Stomach smooth muscle (tissue), 2 donors: ENCODE measurements at regions not wholly inside any gene's neighbourhood (a gene's known extent, or its start where the extent isn't known, plus 50 kb on each side); places are given as distances from the start of the nearest gene placed in this dataset.
A peak's percentile ranks its signal among the peaks of the same experiment; 100 is the strongest.

ENCODE experiments used
- H3K27ac ChIP-seq: one replicate; pipeline ENCODE4 v1.7.0; 2013; ENCODE audit warnings: mild to moderate bottlenecking, low read length, inconsistent platforms
- H3K27me3 ChIP-seq, 2 donors: one replicate each; pipeline ENCODE4 v1.7.0; 2013; ENCODE audit warnings: low read length in 2 of 2; ENCODE audit not compliant: insufficient read depth in 2 of 2, control insufficient read depth in 1 of 2
- H3K36me3 ChIP-seq, 2 donors: one replicate each; pipeline ENCODE4 v1.7.0; 2013; ENCODE audit warnings: low read length in 2 of 2; ENCODE audit not compliant: control insufficient read depth in 2 of 2, insufficient read depth in 2 of 2
- H3K4me1 ChIP-seq: one replicate; pipeline ENCODE4 v1.7.0; 2013; ENCODE audit warnings: low read length; ENCODE audit not compliant: control insufficient read depth, insufficient read depth
- H3K4me3 ChIP-seq, 2 donors: one replicate each; pipeline ENCODE4 v1.7.0; 2013; ENCODE audit warnings: low read length in 2 of 2
- H3K9ac ChIP-seq, 2 donors: one replicate each; pipeline ENCODE4 v1.7.0; 2013; ENCODE audit warnings: low read length in 2 of 2, mild to moderate bottlenecking in 1 of 2
- H3K9me3 ChIP-seq, 2 donors: one replicate each; pipeline ENCODE4 v1.7.0; 2013; ENCODE audit warnings: low read length in 2 of 2; ENCODE audit not compliant: control insufficient read depth in 2 of 2
- donor health status: healthy.
- donor health status: Pancreatic carcinoma.

- H3K27ac ChIP-seq = peak overlapping the region; percentile 42
- H3K36me3 ChIP-seq = no peaks in the 10 kb centered on the region
- peaks cover 11% of the 10 kb centered on the region for H3K4me1 ChIP-seq
- H3K27me3 ChIP-seq = no peaks in the 10 kb centered on the region
- H3K4me3 ChIP-seq = no peak overlapping the region
- H3K9me3 ChIP-seq = no peaks in the 10 kb centered on the region
- H3K9ac ChIP-seq = no peak overlapping the region
These were observed 389.7 kb downstream of the SPRY1 start for GRCh38 chr4:123786163-123786915.

GRCh38 chr4:123786920-123787319 lies 390.3 kb downstream of the SPRY1 start:
- H3K4me3 ChIP-seq = no peak overlapping the region
- no peak overlapping the region for H3K9ac ChIP-seq
- no peaks in the 10 kb centered on the region for H3K36me3 ChIP-seq
- H3K27me3 ChIP-seq = no peaks in the 10 kb centered on the region
- no peaks in the 10 kb centered on the region for H3K9me3 ChIP-seq
- H3K27ac ChIP-seq = peak overlapping the region; percentile 42
- peaks cover 11% of the 10 kb centered on the region for H3K4me1 ChIP-seq

GRCh38 chr4:123787512-123788080 lies 391.0 kb downstream of the SPRY1 start:
- Histone ChIP-seq H3K4me3 (no peak overlapping the region), H3K9ac (no peak overlapping the region), H3K9me3 (no peaks in the 10 kb centered on the region), H3K27me3 (no peaks in the 10 kb centered on the region), H3K36me3 (no peaks in the 10 kb centered on the region), H3K27ac (peak overlapping the region; percentile 18), H3K4me1 (peaks cover 11% of the 10 kb centered on the region)

- Histone ChIP-seq H3K9me3 (no peaks in the 10 kb centered on the region), H3K4me3 (no peak overlapping the region), H3K27me3 (no peaks in the 10 kb centered on the region), H3K9ac (no peak overlapping the region), H3K4me1 (peaks cover 11% of the 10 kb centered on the region), H3K36me3 (no peaks in the 10 kb centered on the region), H3K27ac (no peak overlapping the region)
These were observed 392.0 kb downstream of the SPRY1 start for GRCh38 chr4:123788577-123788976.

GRCh38 chr4:123790681-123791080 lies 394.1 kb downstream of the SPRY1 start:
- no peaks in the 10 kb centered on the region for H3K36me3 ChIP-seq
- H3K27me3 ChIP-seq = no peaks in the 10 kb centered on the region
- H3K9ac ChIP-seq = no peak overlapping the region
- H3K4me1 ChIP-seq = peaks cover 7% of the 10 kb centered on the region
- H3K4me3 ChIP-seq = no peak overlapping the region
- H3K27ac ChIP-seq = no peak overlapping the region
- no peaks in the 10 kb centered on the region for H3K9me3 ChIP-seq

- Histone ChIP-seq H3K4me3 (no peak overlapping the region), H3K9me3 (peaks cover 0 to 3% of the 10 kb centered on the region in 2 donors), H3K27me3 (no peaks in the 10 kb centered on the region), H3K27ac (no peak overlapping the region), H3K4me1 (peaks cover 4% of the 10 kb centered on the region), H3K9ac (no peak overlapping the region), H3K36me3 (no peaks in the 10 kb centered on the region)
These were observed 405.6 kb downstream of the SPRY1 start for GRCh38 chr4:123802082-123802645.

GRCh38 chr4:123802933-123803332 lies 406.3 kb downstream of the SPRY1 start:
- Histone ChIP-seq H3K27ac (no peak overlapping the region), H3K4me3 (no peak overlapping the region), H3K4me1 (peaks cover 4% of the 10 kb centered on the region), H3K27me3 (no peaks in the 10 kb centered on the region), H3K9me3 (no peaks in the 10 kb centered on the region), H3K9ac (no peak overlapping the region), H3K36me3 (no peaks in the 10 kb centered on the region)

GRCh38 chr4:123804196-123804721 lies 407.7 kb downstream of the SPRY1 start:
- H3K9ac ChIP-seq = no peak overlapping the region
- no peak overlapping the region for H3K27ac ChIP-seq
- H3K36me3 ChIP-seq = no peaks in the 10 kb centered on the region
- no peaks in the 10 kb centered on the region for H3K27me3 ChIP-seq
- no peaks in the 10 kb centered on the region for H3K9me3 ChIP-seq
- no peak overlapping the region for H3K4me3 ChIP-seq
- peaks cover 4% of the 10 kb centered on the region for H3K4me1 ChIP-seq

- H3K36me3 ChIP-seq = no peaks in the 10 kb centered on the region
- H3K27ac ChIP-seq = no peak overlapping the region
- no peaks in the 10 kb centered on the region for H3K27me3 ChIP-seq
- H3K4me1 ChIP-seq = peaks cover 4% of the 10 kb centered on the region
- H3K9me3 ChIP-seq = no peaks in the 10 kb centered on the region
- H3K4me3 ChIP-seq = no peak overlapping the region
- H3K9ac ChIP-seq = no peak overlapping the region
These were observed 409.5 kb downstream of the SPRY1 start for GRCh38 chr4:123806056-123806455.

GRCh38 chr4:123807187-123807586 lies 410.6 kb downstream of the SPRY1 start:
- peaks cover 4% of the 10 kb centered on the region for H3K4me1 ChIP-seq
- no peaks in the 10 kb centered on the region for H3K9me3 ChIP-seq

GRCh38 chr4:123807866-123808265 lies 411.3 kb downstream of the SPRY1 start:
- no peaks in the 10 kb centered on the region for H3K9me3 ChIP-seq
- no peaks in the 10 kb centered on the region for H3K36me3 ChIP-seq
- no peak overlapping the region for H3K4me3 ChIP-seq
- no peak overlapping the region for H3K9ac ChIP-seq
- H3K27ac ChIP-seq = no peak overlapping the region
- no peaks in the 10 kb centered on the region for H3K27me3 ChIP-seq
- H3K4me1 ChIP-seq = no peaks in the 10 kb centered on the region

More at GRCh38 chr4:123807187-123807586, 410.6 kb downstream of the SPRY1 start:
- Histone ChIP-seq H3K36me3 (no peaks in the 10 kb centered on the region), H3K4me3 (no peak overlapping the region), H3K9ac (no peak overlapping the region), H3K27me3 (no peaks in the 10 kb centered on the region), H3K27ac (no peak overlapping the region)
